Astrocyte of the spinal cord (primary cell): ENCODE measurements at regions not wholly inside any gene's neighbourhood (a gene's known extent, or its start where the extent isn't known, plus 50 kb on each side); places are given as distances from the start of the nearest gene placed in this dataset.

Source experiments
- DNase-seq: peaks from one replicate; pipeline ENCODE4 v3.0.0; 2011; ENCODE audit warnings: low read depth, low spot score
- H3K4me3 ChIP-seq: 2 replicates; pipeline ENCODE4 v1.5.1; 2011; ENCODE audit warnings: low read depth, mild to moderate bottlenecking, low read length, moderate library complexity
- in situ Hi-C: cut with HindIII; loops from 2 replicates; pipeline ENCODE4 v1.10.0; 2017; ENCODE audit warnings: low sequenced_read_pairs
- TF ChIP-seq, protein P1 (sequence below): IDR thresholded peaks from 2 replicates; pipeline ENCODE4 v1.5.1; 2012; ENCODE audit warnings: low read depth, mild to moderate bottlenecking, low read length, inconsistent platforms

DNA sequence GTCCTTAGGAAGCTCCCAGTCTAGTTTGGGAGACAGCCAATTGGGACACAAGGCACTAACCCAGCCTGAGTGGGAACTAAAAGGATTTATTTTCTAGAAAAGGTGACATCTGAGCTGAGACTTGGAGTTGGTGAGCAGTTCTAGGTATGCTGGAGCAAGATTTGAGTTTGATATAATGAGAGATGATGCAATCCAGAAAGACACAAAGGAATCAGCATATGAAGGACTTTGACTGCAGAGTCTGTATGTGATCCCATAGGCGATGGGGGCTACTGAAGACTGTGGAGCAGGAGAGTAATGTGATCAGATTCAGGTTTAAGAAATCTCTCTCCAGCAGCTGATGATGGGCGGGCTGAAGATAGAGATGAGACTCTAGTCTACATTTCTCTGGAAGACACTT, 135.1 kb upstream of the MYCN start:
- in situ Hi-C loops = no loop called here
- TF ChIP-seq, protein P1, sequence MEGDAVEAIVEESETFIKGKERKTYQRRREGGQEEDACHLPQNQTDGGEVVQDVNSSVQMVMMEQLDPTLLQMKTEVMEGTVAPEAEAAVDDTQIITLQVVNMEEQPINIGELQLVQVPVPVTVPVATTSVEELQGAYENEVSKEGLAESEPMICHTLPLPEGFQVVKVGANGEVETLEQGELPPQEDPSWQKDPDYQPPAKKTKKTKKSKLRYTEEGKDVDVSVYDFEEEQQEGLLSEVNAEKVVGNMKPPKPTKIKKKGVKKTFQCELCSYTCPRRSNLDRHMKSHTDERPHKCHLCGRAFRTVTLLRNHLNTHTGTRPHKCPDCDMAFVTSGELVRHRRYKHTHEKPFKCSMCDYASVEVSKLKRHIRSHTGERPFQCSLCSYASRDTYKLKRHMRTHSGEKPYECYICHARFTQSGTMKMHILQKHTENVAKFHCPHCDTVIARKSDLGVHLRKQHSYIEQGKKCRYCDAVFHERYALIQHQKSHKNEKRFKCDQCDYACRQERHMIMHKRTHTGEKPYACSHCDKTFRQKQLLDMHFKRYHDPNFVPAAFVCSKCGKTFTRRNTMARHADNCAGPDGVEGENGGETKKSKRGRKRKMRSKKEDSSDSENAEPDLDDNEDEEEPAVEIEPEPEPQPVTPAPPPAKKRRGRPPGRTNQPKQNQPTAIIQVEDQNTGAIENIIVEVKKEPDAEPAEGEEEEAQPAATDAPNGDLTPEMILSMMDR = no peak

DNA sequence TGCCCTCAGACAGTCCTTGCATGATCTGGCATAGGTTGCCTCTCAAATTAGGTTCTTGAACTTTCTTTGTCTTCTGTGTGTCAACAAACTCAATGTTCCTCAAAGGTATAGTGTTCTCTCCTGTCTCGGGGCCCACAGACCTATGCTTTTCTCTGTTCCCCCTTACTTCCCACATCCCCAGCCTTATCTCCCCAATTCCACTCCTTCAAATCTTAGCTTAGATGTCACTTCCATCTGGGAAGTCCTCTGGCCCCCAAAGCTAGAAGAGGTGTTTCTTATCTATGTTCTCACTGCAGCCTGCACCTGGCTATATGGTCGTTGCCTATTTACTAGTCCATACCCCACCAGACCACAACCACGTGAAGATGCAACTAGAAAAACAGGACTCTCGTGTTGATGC, 134.6 kb upstream of the MYCN start:
- in situ Hi-C loops = no loop called here
- TF ChIP-seq, protein P1 = no peak
- H3K4me3 ChIP-seq = no peak overlapping the region
- no peak for DNase-seq

More for the DNA sequence above, 135.1 kb upstream of the MYCN start:
- DNase-seq = no peak
- no peak overlapping the region for H3K4me3 ChIP-seq

DNA sequence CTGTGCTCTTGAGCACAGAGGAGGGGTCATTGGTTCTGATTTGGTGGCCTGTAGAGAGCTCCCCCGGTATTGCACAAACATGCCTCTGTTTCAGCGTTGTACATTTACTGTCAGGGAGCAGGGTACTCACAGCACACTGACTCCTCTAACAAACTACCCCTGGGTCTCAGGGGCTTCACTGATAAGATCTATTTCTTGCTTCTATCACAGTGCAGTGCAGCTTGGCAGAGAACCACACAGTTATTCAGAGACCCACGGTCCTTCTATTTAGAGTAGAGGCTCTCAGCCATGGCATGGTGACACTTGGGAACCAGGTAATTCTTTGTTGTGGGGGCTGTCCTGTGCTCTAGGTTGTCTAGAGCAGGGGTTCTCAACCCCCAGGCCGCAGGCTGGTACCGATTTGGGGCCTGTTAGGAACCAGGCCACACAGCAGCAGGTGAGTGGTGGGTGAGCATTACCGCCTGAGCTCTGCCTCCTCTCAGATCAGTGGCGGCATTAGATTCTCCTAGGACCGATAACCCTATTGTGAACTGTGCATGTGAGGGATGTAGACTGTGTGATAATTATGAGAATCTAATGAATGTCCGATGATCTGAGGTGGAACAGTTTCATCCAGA, 133.4 kb upstream of the MYCN start:
- no peak overlapping the region for H3K4me3 ChIP-seq
- in situ Hi-C loops = no loop called here
- DNase-seq = no peak
- TF ChIP-seq, protein P1 = no peak

DNA sequence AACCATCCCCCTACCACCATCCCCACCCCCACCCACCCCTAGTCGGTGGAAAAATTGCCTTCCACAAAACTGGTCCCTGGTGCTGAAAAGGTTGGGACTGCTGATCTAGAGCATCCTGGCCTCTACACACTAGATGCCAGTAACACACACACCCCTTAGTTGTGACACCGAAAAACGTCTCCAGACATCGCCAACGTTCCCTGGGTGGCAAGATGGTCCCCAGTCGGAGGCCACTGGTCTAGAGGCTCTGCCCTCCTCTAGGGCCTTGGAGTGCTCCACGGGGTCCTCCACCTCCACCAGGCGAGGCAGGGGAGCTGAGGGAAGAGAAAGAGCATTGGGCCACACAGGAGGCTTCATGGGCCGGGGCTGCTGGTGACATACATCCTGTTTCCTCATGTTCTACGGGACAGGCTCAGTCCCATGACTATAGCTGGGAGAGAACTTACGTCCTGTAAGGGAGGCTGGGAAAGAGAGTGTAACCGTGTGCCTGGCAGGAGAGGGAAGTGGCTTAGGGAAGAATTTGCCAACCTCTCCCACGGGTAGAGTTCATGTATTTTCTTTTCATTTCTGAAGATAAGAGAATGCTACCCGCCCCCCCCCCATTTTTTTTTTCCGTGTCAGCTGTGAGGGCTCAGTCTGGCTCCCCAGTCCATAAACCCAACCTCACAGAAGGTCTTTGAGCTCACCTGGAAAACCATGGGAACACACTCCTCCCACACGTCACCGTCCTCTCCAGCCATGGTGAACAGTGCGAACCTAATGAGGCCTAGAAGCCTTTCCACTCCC, 132.7 kb upstream of the MYCN start:
- in situ Hi-C loops = no loop called here
- DNase-seq = no peak

DNA sequence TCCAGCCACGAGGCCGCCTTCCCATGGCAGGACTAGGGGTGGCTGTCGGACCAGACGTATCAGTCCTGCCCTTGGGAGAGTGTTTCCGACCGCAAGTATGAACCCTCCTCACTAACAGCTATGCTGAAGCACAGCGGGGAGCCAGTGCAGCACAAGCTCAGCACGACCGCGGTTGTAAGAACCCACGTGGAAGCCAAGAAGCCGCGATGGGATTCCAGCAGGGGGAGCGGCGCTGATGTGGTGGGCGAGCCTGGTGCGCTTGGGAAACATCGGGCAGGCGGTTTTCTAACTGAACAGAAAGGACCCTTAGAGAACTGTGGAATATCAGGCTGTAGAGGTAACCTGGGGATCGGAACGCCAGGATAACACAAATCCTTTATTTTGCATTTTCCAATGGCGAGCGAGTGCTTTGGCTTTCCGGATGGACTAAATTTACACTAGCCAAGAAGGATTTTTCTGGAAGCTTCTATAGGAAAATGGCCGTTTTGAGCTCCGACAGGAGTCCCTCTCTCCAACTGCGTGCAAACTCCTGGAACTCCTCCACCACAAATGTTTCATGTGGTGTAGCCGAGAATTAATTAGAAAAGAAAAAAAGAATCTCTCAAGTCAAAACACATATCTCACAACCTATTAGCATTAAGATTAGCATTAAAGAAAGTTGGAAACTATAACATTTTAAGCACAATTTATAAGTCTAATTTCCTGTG, 132.0 kb upstream of the MYCN start:
- H3K4me3 ChIP-seq = no peak overlapping the region
- TF ChIP-seq, protein P1 = no peak
- DNase-seq = peak; percentile 33
- in situ Hi-C loops = no loop called here

More for the DNA sequence above, 132.7 kb upstream of the MYCN start:
- TF ChIP-seq, protein P1 = no peak
- H3K4me3 ChIP-seq = no peak overlapping the region

DNA sequence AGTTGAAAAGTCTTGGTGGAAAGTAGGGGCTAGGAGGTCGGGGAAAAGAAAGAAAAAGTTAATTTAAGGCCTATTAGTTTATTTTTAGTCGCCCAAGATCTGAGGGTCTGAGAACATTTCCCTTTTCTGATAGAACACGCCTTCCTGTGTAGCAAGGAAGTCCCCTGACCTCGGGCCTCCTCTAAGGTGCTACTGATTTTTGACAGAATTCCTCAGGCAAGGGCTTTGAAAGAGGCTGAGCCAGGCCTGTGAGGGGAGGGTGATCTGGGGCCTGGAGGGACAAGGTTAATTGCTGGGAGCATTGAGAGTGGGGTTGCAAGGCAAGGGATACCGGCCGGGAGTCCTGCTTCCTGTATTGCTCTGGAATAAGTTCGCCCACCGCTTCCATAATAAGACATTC, 131.4 kb upstream of the MYCN start:
- H3K4me3 ChIP-seq = no peak overlapping the region
- in situ Hi-C loops = no loop called here
- DNase-seq = no peak
- TF ChIP-seq, protein P1 = no peak
